Lower leg skin (tissue), 3 donors: ENCODE measurements at regions not wholly inside any gene's neighbourhood (a gene's known extent, or its start where the extent isn't known, plus 50 kb on each side); places are given as distances from the start of the nearest gene placed in this dataset.

ENCODE experiments used
- CTCF ChIP-seq, 3 donors: fragments of 450-650 bp; IDR thresholded peaks; one replicate each; pipeline ENCODE4 v1.5.1; 2016; ENCODE audit warnings: antibody characterized with exemption in 3 of 3, mild to moderate bottlenecking in 3 of 3, moderate library complexity in 2 of 3
- POLR2A ChIP-seq, 2 donors: fragments of 450-650 bp; IDR thresholded peaks; one replicate each; pipeline ENCODE4 v1.6.1; 2016 to 2017; ENCODE audit warnings: antibody characterized with exemption in 2 of 2, mild to moderate bottlenecking in 1 of 2, moderate library complexity in 1 of 2

- TF ChIP-seq CTCF (IDR thresholded peaks at IDR 0.05) (no peak), POLR2A (IDR thresholded peaks at IDR 0.05) (no peak)
Observed at GRCh38 chr2:163368655-163369054, 367.2 kb downstream of the FIGN start.
